ENCODE measurements at regions not wholly inside any gene's neighbourhood (a gene's known extent, or its start where the extent isn't known, plus 50 kb on each side); places are given as distances from the start of the nearest gene placed in this dataset.

- TF ChIP-seq CTCF (IDR thresholded peaks at IDR 0.05; ENCODE audit: low read depth, low read length), result no peak
- no peak overlapping the region for H3K4me3 ChIP-seq (ENCODE audit: low read depth, low read length)
Observed at GRCh38 chr1:30173560-30173959, 549.8 kb downstream of the MATN1 start.

- no peak overlapping the region for H3K4me3 ChIP-seq (ENCODE audit: low read depth, low read length)
- no peak for TF ChIP-seq CTCF (IDR thresholded peaks at IDR 0.05; ENCODE audit: low read depth, low read length)
Observed at GRCh38 chr1:30172757-30173156, 550.6 kb downstream of the MATN1 start.

GRCh38 chr1:30172299-30172694, 551.1 kb downstream of the MATN1 start:
- no peak for TF ChIP-seq CTCF (IDR thresholded peaks at IDR 0.05; ENCODE audit: low read depth, low read length)
- H3K4me3 ChIP-seq (ENCODE audit: low read depth, low read length), result no peak overlapping the region

- H3K4me3 ChIP-seq (ENCODE audit: low read depth, low read length), result no peak overlapping the region
- TF ChIP-seq CTCF (IDR thresholded peaks at IDR 0.05; ENCODE audit: low read depth, low read length), result no peak
Observed at GRCh38 chr1:30171537-30172298, 551.7 kb downstream of the MATN1 start.

- TF ChIP-seq CTCF (IDR thresholded peaks at IDR 0.05; ENCODE audit: low read depth, low read length), result no peak
- no peak overlapping the region for H3K4me3 ChIP-seq (ENCODE audit: low read depth, low read length)
Observed at GRCh38 chr1:30169269-30169668, 554.1 kb downstream of the MATN1 start.

GRCh38 chr1:30166174-30166573, 557.2 kb downstream of the MATN1 start:
- no peak for TF ChIP-seq CTCF (IDR thresholded peaks at IDR 0.05; ENCODE audit: low read depth, low read length)
- no peak overlapping the region for H3K4me3 ChIP-seq (ENCODE audit: low read depth, low read length)

GRCh38 chr1:30165116-30165515, 558.3 kb downstream of the MATN1 start:
- H3K4me3 ChIP-seq (ENCODE audit: low read depth, low read length), result no peak overlapping the region
- TF ChIP-seq CTCF (IDR thresholded peaks at IDR 0.05; ENCODE audit: low read depth, low read length), result no peak

All from WI38 (cell line).